GM12878 (cell line): ENCODE measurements at regions not wholly inside any gene's neighbourhood (a gene's known extent, or its start where the extent isn't known, plus 50 kb on each side); places are given as distances from the start of the nearest gene placed in this dataset.

Experiments used
- ATAC-seq: fragments of 200-7000 bp; cut with Tn5 transposase; 3 replicates; pipeline ENCODE4 v1.9.1; 2020; ENCODE audit warnings: mild to moderate bottlenecking, moderate library complexity
- BruUV-seq: library from RNA; stranded (reverse); fragments of 400-500 nt; replicated peaks from 2 replicates; lab custom pipeline; 2021; lab: Mats Ljungman, UMichigan
- CTCF ChIA-PET: fragments of 300-600 bp; sonication (Branson Sonifier 250); formaldehyde crosslinking; extraction: SDS; loops from one replicate; lab custom pipeline; 2021; ENCODE audit warnings: inconsistent platforms; lab: Yijun Ruan, JAX
- POLR2A ChIA-PET: fragments of 350-600 bp; formaldehyde crosslinking; extraction: SDS; loops from one replicate; lab custom pipeline; 2021; ENCODE audit warnings: inconsistent platforms; lab: Charles Lee
- RAD21 ChIA-PET: fragments of 300-600 bp; sonication (Branson Sonifier 250); formaldehyde crosslinking; loops from one replicate; lab custom pipeline; 2023; ENCODE audit warnings: antibody characterized with exemption; ENCODE audit not compliant: unreplicated experiment; lab: Charles Lee
- SMC1A ChIA-PET: fragments of 300-600 bp; sonication (Branson Sonifier 250); formaldehyde crosslinking; loops from one replicate; lab custom pipeline; 2023; ENCODE audit not compliant: unreplicated experiment, uncharacterized antibody; lab: Charles Lee
- DNase-seq: peaks from one replicate; pipeline ENCODE4 v3.0.0-alpha.2; 2011; ENCODE audit warnings: low read depth, low spot score
- FAIRE-seq: peaks from 3 replicates; lab custom pipeline; 2011; peaks lifted over from hg19 to GRCh38; lab: Jason Lieb, UNC
- H2AFZ ChIP-seq: 2 replicates; pipeline ENCODE4 v1.6.0; 2011; ENCODE audit warnings: low read depth, low read length, control low read depth; ENCODE audit not compliant: control insufficient read depth
- H3K27ac ChIP-seq: 2 replicates; pipeline ENCODE4 v1.5.1; 2011; ENCODE audit warnings: control low read depth; ENCODE audit not compliant: control insufficient read depth, insufficient read depth
- H3K27me3 ChIP-seq, 2 experiments: replicated peaks in 1 of 2; 2 replicates each; pipeline versions ENCODE4 v1.6.0 to v1.6.1; 2011; ENCODE audit warnings: low read length in 1 of 2; ENCODE audit not compliant: control insufficient read depth in 2 of 2, insufficient read depth in 2 of 2
- H3K36me3 ChIP-seq, 2 experiments: 2 replicates each; pipeline ENCODE4 v1.5.1; 2011; ENCODE audit warnings: low read length in 1 of 2; ENCODE audit not compliant: control insufficient read depth in 2 of 2, insufficient read depth in 2 of 2
- H3K4me1 ChIP-seq: 2 replicates; pipeline ENCODE4 v1.6.1; 2011; ENCODE audit warnings: mild to moderate bottlenecking, low read length, moderate library complexity, mixed read lengths; ENCODE audit not compliant: control insufficient read depth, insufficient read depth
- H3K4me2 ChIP-seq: 2 replicates; pipeline ENCODE4 v1.6.0; 2011; ENCODE audit warnings: control low read depth; ENCODE audit not compliant: control insufficient read depth, insufficient read depth
- H3K4me3 ChIP-seq: fragments of 200-600 bp; sonication (generic); 2 replicates; pipeline ENCODE4 v1.5.1; 2016
- H3K79me2 ChIP-seq: 2 replicates; pipeline ENCODE4 v1.6.0; 2011; ENCODE audit warnings: low read length; ENCODE audit not compliant: control insufficient read depth, insufficient read depth
- H3K9ac ChIP-seq: 2 replicates; pipeline ENCODE4 v1.8.0; 2011; ENCODE audit warnings: low read length, control low read depth, mixed read lengths; ENCODE audit not compliant: control insufficient read depth, insufficient read depth
- H3K9me3 ChIP-seq: replicated peaks from 3 replicates; pipeline ENCODE4 v1.5.1; 2011; ENCODE audit warnings: mild to moderate bottlenecking, low read length; ENCODE audit not compliant: control insufficient read depth, insufficient read depth
- H4K20me1 ChIP-seq: 2 replicates; pipeline ENCODE4 v1.6.0; 2011; ENCODE audit not compliant: control insufficient read depth, insufficient read depth
- BCL11A ChIP-seq: IDR thresholded peaks from 2 replicates; pipeline ENCODE4 v1.6.1; 2011; ENCODE audit warnings: low read depth, low read length
- FOS ChIP-seq: IDR thresholded peaks from 3 replicates; pipeline ENCODE4 v1.6.1; 2011; ENCODE audit warnings: borderline replicate concordance; ENCODE audit not compliant: insufficient read length; ENCODE audit errors: extremely low read depth
- JUND ChIP-seq: IDR thresholded peaks from 2 replicates; pipeline ENCODE4 v1.6.1; 2012; ENCODE audit warnings: low read depth, mild to moderate bottlenecking, low read length, improper control_type of control experiment, moderate library complexity
- NRF1 ChIP-seq: conservative IDR thresholded peaks from 2 replicates; pipeline ENCODE4 v1.6.1; 2011; ENCODE audit warnings: mild to moderate bottlenecking, low read depth, low read length, improper control_type of control experiment
- SMAD1 ChIP-seq: fragments of 450-650 bp; IDR thresholded peaks from 2 replicates; pipeline ENCODE4 v1.6.1; 2018; ENCODE audit warnings: mild to moderate bottlenecking, low read depth; ENCODE audit not compliant: partially characterized antibody
- SREBF1 ChIP-seq: IDR thresholded peaks from 2 replicates; pipeline ENCODE4 v1.6.1; 2012; ENCODE audit warnings: mild to moderate bottlenecking, low read length
- WGBS: methylation state at CpG from one replicate; pipeline ENCODE4 v1.1.6; 2016; ENCODE audit warnings: low lambda C conversion rate; ENCODE audit not compliant: insufficient replicate concordance, insufficient coverage; ENCODE audit errors: missing lambda C conversion rate; 5-methylcytosine and 5-hydroxymethylcytosine counted together
- in situ Hi-C: fragments of 300-500 bp; cut with MboI; formaldehyde crosslinking; loops from 9 replicates; pipeline ENCODE4 v1.14.3; 2018; ENCODE audit warnings: mixed read lengths
- intact Hi-C: fragments of 100-400 bp; cut with micrococcal nuclease; formaldehyde crosslinking; loops from one replicate; pipeline ENCODE4 v1.14.2; 2022; ENCODE audit not compliant: unreplicated experiment
- TF ChIP-seq, protein P1 (sequence below): IDR thresholded peaks from 2 replicates; pipeline ENCODE4 v1.6.1; 2012; ENCODE audit warnings: low read depth, low read length, improper control_type of control experiment
- TF ChIP-seq, protein P2 (sequence below): fragments of 450-650 bp; IDR thresholded peaks from 2 replicates; pipeline ENCODE4 v1.6.1; 2014; ENCODE audit warnings: mild to moderate bottlenecking
- TF ChIP-seq, protein P3 (sequence below): IDR thresholded peaks from 2 replicates; pipeline ENCODE4 v1.6.1; 2011; ENCODE audit warnings: borderline replicate concordance, low read depth, mild to moderate bottlenecking, moderate library complexity, low read length; ENCODE audit not compliant: insufficient read depth, poor library complexity, severe bottlenecking
- TF ChIP-seq, protein P4 (sequence below): fragments of 450-650 bp; IDR thresholded peaks from 2 replicates; pipeline ENCODE4 v1.6.1; 2016; ENCODE audit warnings: mild to moderate bottlenecking
- TF ChIP-seq, protein P5 (sequence below): fragments of 450-650 bp; IDR thresholded peaks from 2 replicates; pipeline ENCODE4 v1.6.1; 2017; ENCODE audit warnings: mild to moderate bottlenecking, low read depth, inconsistent platforms; ENCODE audit not compliant: poor library complexity, severe bottlenecking

DNA sequence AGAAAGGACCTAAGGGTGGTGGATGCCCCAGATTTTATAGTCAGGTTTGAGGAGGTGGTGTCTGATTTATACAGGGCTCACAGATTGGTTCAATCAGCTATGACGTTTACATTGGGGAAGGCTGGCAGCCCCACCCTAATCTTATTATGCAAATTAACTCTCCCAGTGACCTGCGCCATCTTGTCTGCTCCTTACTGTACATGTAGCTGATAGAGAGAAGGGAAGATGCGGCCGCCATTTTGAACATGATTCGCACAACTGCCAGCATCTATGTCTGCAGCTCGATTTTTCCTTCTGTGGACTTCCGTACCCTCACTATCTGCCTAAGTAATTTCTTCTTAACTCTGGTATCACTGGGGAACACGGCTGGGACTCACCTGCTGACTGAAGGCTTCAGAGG lies 619.0 kb upstream of the DPP6 start:
- H3K4me2 ChIP-seq, result no peak overlapping the region
- ATAC-seq, result no peak
- no peak for FAIRE-seq
- TF ChIP-seq, protein P1, sequence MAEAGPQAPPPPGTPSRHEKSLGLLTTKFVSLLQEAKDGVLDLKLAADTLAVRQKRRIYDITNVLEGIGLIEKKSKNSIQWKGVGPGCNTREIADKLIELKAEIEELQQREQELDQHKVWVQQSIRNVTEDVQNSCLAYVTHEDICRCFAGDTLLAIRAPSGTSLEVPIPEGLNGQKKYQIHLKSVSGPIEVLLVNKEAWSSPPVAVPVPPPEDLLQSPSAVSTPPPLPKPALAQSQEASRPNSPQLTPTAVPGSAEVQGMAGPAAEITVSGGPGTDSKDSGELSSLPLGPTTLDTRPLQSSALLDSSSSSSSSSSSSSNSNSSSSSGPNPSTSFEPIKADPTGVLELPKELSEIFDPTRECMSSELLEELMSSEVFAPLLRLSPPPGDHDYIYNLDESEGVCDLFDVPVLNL, result no peak
- no peak for TF ChIP-seq BCL11A
- no peak for TF ChIP-seq SREBF1
- TF ChIP-seq, protein P2, sequence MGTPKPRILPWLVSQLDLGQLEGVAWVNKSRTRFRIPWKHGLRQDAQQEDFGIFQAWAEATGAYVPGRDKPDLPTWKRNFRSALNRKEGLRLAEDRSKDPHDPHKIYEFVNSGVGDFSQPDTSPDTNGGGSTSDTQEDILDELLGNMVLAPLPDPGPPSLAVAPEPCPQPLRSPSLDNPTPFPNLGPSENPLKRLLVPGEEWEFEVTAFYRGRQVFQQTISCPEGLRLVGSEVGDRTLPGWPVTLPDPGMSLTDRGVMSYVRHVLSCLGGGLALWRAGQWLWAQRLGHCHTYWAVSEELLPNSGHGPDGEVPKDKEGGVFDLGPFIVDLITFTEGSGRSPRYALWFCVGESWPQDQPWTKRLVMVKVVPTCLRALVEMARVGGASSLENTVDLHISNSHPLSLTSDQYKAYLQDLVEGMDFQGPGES, result no peak
- no peak for TF ChIP-seq FOS
- no peaks in the 10 kb centered on the region for H3K4me1 ChIP-seq
- H2AFZ ChIP-seq, result no peak overlapping the region
- in situ Hi-C loops, result no loop called here
- H3K79me2 ChIP-seq, result no peaks in the 10 kb centered on the region
- H4K20me1 ChIP-seq, result no peaks in the 10 kb centered on the region
- no peak overlapping the region for H3K4me3 ChIP-seq
- BruUV-seq, result no TSS peak
- no peak overlapping the region for H3K9ac ChIP-seq
- H3K27me3 ChIP-seq, result no peaks in the 10 kb centered on the region
- intact Hi-C loops, result no loop called here
- DNase-seq, result no peak
- ChIA-PET POLR2A (no interaction called here), SMC1A (no interaction called here), RAD21 (no interaction called here), CTCF (no interaction called here)
- no peaks in the 10 kb centered on the region for H3K9me3 ChIP-seq
- H3K27ac ChIP-seq, result no peak overlapping the region
- WGBS, result 41% methylated on average over 8 of the region's 8 CpGs
- H3K36me3 ChIP-seq, result no peaks in the 10 kb centered on the region

DNA sequence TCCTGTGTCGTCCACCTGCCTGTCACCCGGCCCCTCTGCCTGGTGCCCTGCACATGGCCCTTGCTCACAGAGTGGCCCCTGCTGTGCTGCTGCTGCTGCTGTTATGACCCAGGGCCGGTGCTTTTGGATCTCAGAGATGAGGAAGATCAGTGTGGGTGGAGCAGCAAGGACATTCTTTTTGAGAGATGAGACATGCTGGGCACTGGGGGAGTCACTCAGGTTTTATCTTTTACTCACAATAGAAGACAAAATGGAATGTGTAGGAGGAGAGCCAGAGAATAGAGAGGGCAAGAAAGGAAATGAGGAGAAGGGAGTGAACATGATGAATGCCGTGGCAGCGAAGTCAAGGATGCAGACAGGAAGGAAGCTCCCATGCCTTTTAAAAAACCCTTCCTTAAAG lies 611.5 kb upstream of the DPP6 start:
- no peaks in the 10 kb centered on the region for H3K4me1 ChIP-seq
- H3K27ac ChIP-seq, result no peak overlapping the region
- no peaks in the 10 kb centered on the region for H3K9me3 ChIP-seq
- ATAC-seq, result no peak
- in situ Hi-C loops (no loop called here), intact Hi-C loops (no loop called here)
- 4% methylated on average over 5 of the region's 5 CpGs for WGBS
- ChIA-PET CTCF (no interaction called here), POLR2A (no interaction called here), RAD21 (no interaction called here), SMC1A (no interaction called here)
- no peaks in the 10 kb centered on the region for H3K79me2 ChIP-seq
- H3K27me3 ChIP-seq, result no peaks in the 10 kb centered on the region
- no peak overlapping the region for H3K9ac ChIP-seq
- no peak for DNase-seq
- no peaks in the 10 kb centered on the region for H3K36me3 ChIP-seq
- no peak for FAIRE-seq
- H3K4me2 ChIP-seq, result no peak overlapping the region
- H4K20me1 ChIP-seq, result no peaks in the 10 kb centered on the region
- no TSS peak for BruUV-seq
- H3K4me3 ChIP-seq, result no peak overlapping the region
- H2AFZ ChIP-seq, result no peak overlapping the region
- TF ChIP-seq, protein P3, sequence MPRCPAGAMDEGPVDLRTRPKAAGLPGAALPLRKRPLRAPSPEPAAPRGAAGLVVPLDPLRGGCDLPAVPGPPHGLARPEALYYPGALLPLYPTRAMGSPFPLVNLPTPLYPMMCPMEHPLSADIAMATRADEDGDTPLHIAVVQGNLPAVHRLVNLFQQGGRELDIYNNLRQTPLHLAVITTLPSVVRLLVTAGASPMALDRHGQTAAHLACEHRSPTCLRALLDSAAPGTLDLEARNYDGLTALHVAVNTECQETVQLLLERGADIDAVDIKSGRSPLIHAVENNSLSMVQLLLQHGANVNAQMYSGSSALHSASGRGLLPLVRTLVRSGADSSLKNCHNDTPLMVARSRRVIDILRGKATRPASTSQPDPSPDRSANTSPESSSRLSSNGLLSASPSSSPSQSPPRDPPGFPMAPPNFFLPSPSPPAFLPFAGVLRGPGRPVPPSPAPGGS, result no peak
- TF ChIP-seq SMAD1, result no peak
- TF ChIP-seq, protein P4, sequence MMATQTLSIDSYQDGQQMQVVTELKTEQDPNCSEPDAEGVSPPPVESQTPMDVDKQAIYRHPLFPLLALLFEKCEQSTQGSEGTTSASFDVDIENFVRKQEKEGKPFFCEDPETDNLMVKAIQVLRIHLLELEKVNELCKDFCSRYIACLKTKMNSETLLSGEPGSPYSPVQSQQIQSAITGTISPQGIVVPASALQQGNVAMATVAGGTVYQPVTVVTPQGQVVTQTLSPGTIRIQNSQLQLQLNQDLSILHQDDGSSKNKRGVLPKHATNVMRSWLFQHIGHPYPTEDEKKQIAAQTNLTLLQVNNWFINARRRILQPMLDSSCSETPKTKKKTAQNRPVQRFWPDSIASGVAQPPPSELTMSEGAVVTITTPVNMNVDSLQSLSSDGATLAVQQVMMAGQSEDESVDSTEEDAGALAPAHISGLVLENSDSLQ, result no peak
- no peak for TF ChIP-seq NRF1
- TF ChIP-seq JUND, result no peak
- TF ChIP-seq, protein P5, sequence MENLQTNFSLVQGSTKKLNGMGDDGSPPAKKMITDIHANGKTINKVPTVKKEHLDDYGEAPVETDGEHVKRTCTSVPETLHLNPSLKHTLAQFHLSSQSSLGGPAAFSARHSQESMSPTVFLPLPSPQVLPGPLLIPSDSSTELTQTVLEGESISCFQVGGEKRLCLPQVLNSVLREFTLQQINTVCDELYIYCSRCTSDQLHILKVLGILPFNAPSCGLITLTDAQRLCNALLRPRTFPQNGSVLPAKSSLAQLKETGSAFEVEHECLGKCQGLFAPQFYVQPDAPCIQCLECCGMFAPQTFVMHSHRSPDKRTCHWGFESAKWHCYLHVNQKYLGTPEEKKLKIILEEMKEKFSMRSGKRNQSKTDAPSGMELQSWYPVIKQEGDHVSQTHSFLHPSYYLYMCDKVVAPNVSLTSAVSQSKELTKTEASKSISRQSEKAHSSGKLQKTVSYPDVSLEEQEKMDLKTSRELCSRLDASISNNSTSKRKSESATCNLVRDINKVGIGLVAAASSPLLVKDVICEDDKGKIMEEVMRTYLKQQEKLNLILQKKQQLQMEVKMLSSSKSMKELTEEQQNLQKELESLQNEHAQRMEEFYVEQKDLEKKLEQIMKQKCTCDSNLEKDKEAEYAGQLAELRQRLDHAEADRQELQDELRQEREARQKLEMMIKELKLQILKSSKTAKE, result no peak
